ENCODE measurements at regions not wholly inside any gene's neighbourhood (a gene's known extent, or its start where the extent isn't known, plus 50 kb on each side); places are given as distances from the start of the nearest gene placed in this dataset.

DNA sequence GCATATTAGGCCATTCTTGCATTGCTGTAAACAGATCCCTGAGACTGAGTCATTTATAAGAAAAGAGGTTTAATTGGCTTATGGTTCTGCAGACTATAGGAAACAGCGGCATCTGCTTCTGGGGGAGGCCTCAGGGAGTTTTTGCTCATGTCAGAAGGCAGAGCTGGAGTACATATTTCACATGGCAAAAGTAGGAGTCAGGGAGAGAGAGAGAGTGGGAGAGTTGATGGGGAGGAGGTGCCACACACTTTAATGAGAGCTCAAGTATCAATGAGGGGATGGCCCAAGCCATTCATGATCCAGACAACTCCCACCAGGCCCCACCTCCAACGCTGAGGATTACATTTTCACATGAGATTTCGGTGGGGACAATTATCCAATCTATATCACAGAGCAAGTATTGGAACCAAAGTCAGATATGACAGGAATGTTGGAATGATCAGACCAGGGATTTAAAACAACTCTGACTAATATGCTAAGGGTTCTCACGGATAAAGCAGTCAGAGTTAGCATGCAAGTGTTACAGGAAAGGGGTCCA, 795.3 kb upstream of the CELF2 start:
- H3K36me3 ChIP-seq: no peaks in the 10 kb centered on the region
- intact Hi-C loops (cut with DNase I): no loop called here
- no peak overlapping the region for H3K4me3 ChIP-seq
- DNase-seq (ENCODE audit: extremely low spot score in 2 of 2): no peak
- H3K27ac ChIP-seq: no peak overlapping the region
- no peaks in the 10 kb centered on the region for H3K9me3 ChIP-seq
- H3K4me1 ChIP-seq: no peaks in the 10 kb centered on the region
- H3K27me3 ChIP-seq: no peaks in the 10 kb centered on the region
- TF ChIP-seq POLR2AphosphoS5 (IDR thresholded peaks at IDR 0.05; ENCODE audit: insufficient read depth in 1 of 2, low read depth in 1 of 2) (no peak), CTCF (IDR thresholded peaks at IDR 0.05) (no peak), POLR2A (IDR thresholded peaks at IDR 0.05) (no peak)

DNA sequence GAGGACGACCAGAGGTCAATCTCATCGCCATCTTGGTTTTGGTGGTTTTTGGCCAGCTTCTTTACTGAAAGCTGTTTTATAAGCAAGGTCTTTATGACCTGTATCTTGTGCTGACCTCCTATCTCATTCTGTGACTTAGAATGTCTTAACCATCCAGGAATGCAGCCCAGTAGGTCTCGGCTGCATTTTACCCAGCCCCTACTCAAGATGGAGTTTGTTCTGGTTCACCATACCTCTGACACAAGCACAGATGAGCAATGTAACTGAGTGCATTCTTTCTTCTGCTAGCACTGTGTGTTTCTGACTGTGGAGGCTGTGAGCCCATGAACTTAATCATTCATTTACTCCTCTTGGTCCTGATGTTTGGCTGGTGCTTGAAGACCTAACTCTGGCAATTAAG, 794.5 kb upstream of the CELF2 start:
- no peak for TF ChIP-seq POLR2AphosphoS5 (IDR thresholded peaks at IDR 0.05; ENCODE audit: insufficient read depth in 1 of 2, low read depth in 1 of 2)
- no peak for TF ChIP-seq CTCF (IDR thresholded peaks at IDR 0.05)
- TF ChIP-seq POLR2A (IDR thresholded peaks at IDR 0.05): no peak

GRCh38 chr10:10225136-10225676, 792.5 kb upstream of the CELF2 start:
- intact Hi-C loops (cut with DNase I): no loop called here
- no peaks in the 10 kb centered on the region for H3K27me3 ChIP-seq

More for the DNA sequence above, 794.5 kb upstream of the CELF2 start:
- Histone ChIP-seq H3K27me3 (no peaks in the 10 kb centered on the region), H3K9me3 (no peaks in the 10 kb centered on the region), H3K27ac (no peak overlapping the region), H3K36me3 (no peaks in the 10 kb centered on the region), H3K4me1 (no peaks in the 10 kb centered on the region), H3K4me3 (no peak overlapping the region)
- DNase-seq (ENCODE audit: extremely low spot score in 2 of 2): no peak
- intact Hi-C loops (cut with DNase I): no loop called here

GRCh38 chr10:10233229-10233628, 784.4 kb upstream of the CELF2 start:
- no peaks in the 10 kb centered on the region for H3K9me3 ChIP-seq
- TF ChIP-seq POLR2A (IDR thresholded peaks at IDR 0.05): no peak
- no peak for TF ChIP-seq CTCF (IDR thresholded peaks at IDR 0.05)
- no peak for TF ChIP-seq POLR2AphosphoS5 (IDR thresholded peaks at IDR 0.05; ENCODE audit: insufficient read depth in 1 of 2, low read depth in 1 of 2)
- no peaks in the 10 kb centered on the region for H3K27me3 ChIP-seq
- no peaks in the 10 kb centered on the region for H3K4me1 ChIP-seq
- H3K36me3 ChIP-seq: no peaks in the 10 kb centered on the region
- intact Hi-C loops (cut with DNase I): no loop called here
- no peak overlapping the region for H3K4me3 ChIP-seq
- no peak overlapping the region for H3K27ac ChIP-seq
- no peak for DNase-seq (ENCODE audit: extremely low spot score in 2 of 2)

More at GRCh38 chr10:10225136-10225676, 792.5 kb upstream of the CELF2 start:
- Histone ChIP-seq H3K4me3 (no peak overlapping the region), H3K36me3 (no peaks in the 10 kb centered on the region), H3K27ac (no peak overlapping the region), H3K4me1 (no peaks in the 10 kb centered on the region), H3K9me3 (no peaks in the 10 kb centered on the region)
- TF ChIP-seq CTCF (IDR thresholded peaks at IDR 0.05) (no peak), POLR2AphosphoS5 (IDR thresholded peaks at IDR 0.05; ENCODE audit: insufficient read depth in 1 of 2, low read depth in 1 of 2) (no peak), POLR2A (IDR thresholded peaks at IDR 0.05) (no peak)
- no peak for DNase-seq (ENCODE audit: extremely low spot score in 2 of 2)

- H3K27me3 ChIP-seq: no peaks in the 10 kb centered on the region
- H3K4me3 ChIP-seq: no peak overlapping the region
- no peak for DNase-seq (ENCODE audit: extremely low spot score in 2 of 2)
- no peaks in the 10 kb centered on the region for H3K4me1 ChIP-seq
- no peaks in the 10 kb centered on the region for H3K9me3 ChIP-seq
- no peak for TF ChIP-seq POLR2A (IDR thresholded peaks at IDR 0.05)
- TF ChIP-seq POLR2AphosphoS5 (IDR thresholded peaks at IDR 0.05; ENCODE audit: insufficient read depth in 1 of 2, low read depth in 1 of 2): no peak
- TF ChIP-seq CTCF (IDR thresholded peaks at IDR 0.05): no peak
- intact Hi-C loops (cut with DNase I): no loop called here
- H3K36me3 ChIP-seq: no peaks in the 10 kb centered on the region
- H3K27ac ChIP-seq: no peak overlapping the region
Observed at GRCh38 chr10:10235003-10235402, 782.7 kb upstream of the CELF2 start.
